Neural cell (in vitro differentiated cells): ENCODE measurements at regions not wholly inside any gene's neighbourhood (a gene's known extent, or its start where the extent isn't known, plus 50 kb on each side); places are given as distances from the start of the nearest gene placed in this dataset.

ENCODE experiments used
- H2AFZ ChIP-seq: fragments of 200-600, 300-800 bp; sonication (generic), shearing (Covaris generic); 2 replicates; pipeline ENCODE4 v1.6.0; 2014; ENCODE audit warnings: low read depth, mild to moderate bottlenecking, antibody characterized with exemption, low read length, moderate library complexity
- H3F3A ChIP-seq: fragments of 200-600 bp; shearing (Covaris generic); 2 replicates; pipeline ENCODE4 v1.6.1; 2016; ENCODE audit warnings: mild to moderate bottlenecking, moderate library complexity, mixed read lengths, antibody characterized with exemption, low read length; ENCODE audit not compliant: insufficient read depth, poor library complexity, severe bottlenecking
- H3K27ac ChIP-seq: fragments of 200-600, 300-800 bp; sonication (generic), shearing (Covaris generic); 2 replicates; pipeline ENCODE4 v1.5.1; 2014; ENCODE audit warnings: mild to moderate bottlenecking, low read length, moderate library complexity
- H3K27me3 ChIP-seq: fragments of 300-800, 200-600 bp; sonication (generic), shearing (Covaris generic); 2 replicates; pipeline ENCODE4 v1.6.0; 2014; ENCODE audit warnings: mild to moderate bottlenecking, low read depth, low read length, moderate library complexity; ENCODE audit not compliant: insufficient read depth
- H3K36me3 ChIP-seq: fragments of 300-800, 200-600 bp; sonication (generic), shearing (Covaris generic); 2 replicates; pipeline ENCODE4 v1.5.1; 2014; ENCODE audit warnings: mild to moderate bottlenecking, antibody characterized with exemption, low read length, moderate library complexity; ENCODE audit not compliant: insufficient read depth
- H3K4me2 ChIP-seq: fragments of 300-800, 200-600 bp; sonication (generic), shearing (Covaris generic); 2 replicates; pipeline ENCODE4 v1.6.0; 2014; ENCODE audit warnings: mild to moderate bottlenecking, low read length
- H3K4me3 ChIP-seq: fragments of 300-800, 200-600 bp; sonication (generic), shearing (Covaris generic); 2 replicates; pipeline ENCODE4 v1.5.1; 2014; ENCODE audit warnings: mild to moderate bottlenecking, low read length, moderate library complexity
- H3K79me2 ChIP-seq: fragments of 200-600 bp; shearing (Covaris generic); replicated peaks from 2 replicates; pipeline ENCODE4 v1.6.0; 2014; ENCODE audit warnings: mild to moderate bottlenecking, low read length, moderate library complexity; ENCODE audit not compliant: insufficient read depth
- H3K9ac ChIP-seq: fragments of 300-800, 200-600 bp; sonication (generic), shearing (Covaris generic); 2 replicates; pipeline ENCODE4 v1.6.1; 2016; ENCODE audit warnings: mild to moderate bottlenecking, low read length, mixed read lengths
- H3K9me2 ChIP-seq: fragments of 200-600 bp; shearing (Covaris generic); 2 replicates; pipeline ENCODE4 v1.6.1; 2016; ENCODE audit warnings: mild to moderate bottlenecking, low read length, mixed read lengths; ENCODE audit not compliant: insufficient read depth
- H3K9me3 ChIP-seq: fragments of 200-600, 300-800 bp; sonication (generic), shearing (Covaris generic); 2 replicates; pipeline ENCODE4 v1.6.1; 2016; ENCODE audit warnings: mild to moderate bottlenecking, mixed run types, low read length, moderate library complexity, mixed read lengths
- H4K20me1 ChIP-seq: fragments of 200-600 bp; shearing (Covaris generic); 2 replicates; pipeline ENCODE4 v1.6.1; 2016; ENCODE audit warnings: mild to moderate bottlenecking, mixed run types; ENCODE audit not compliant: insufficient read depth
- CTCF ChIP-seq: fragments of 450-650 bp; IDR thresholded peaks from 2 replicates; pipeline ENCODE4 v1.5.1; 2014; ENCODE audit warnings: antibody characterized with exemption, mild to moderate bottlenecking, moderate library complexity; ENCODE audit not compliant: poor library complexity, severe bottlenecking
- EP300 ChIP-seq: fragments of 450-650 bp; conservative IDR thresholded peaks from 2 replicates; pipeline ENCODE4 v1.6.1; 2014; ENCODE audit warnings: antibody characterized with exemption, mild to moderate bottlenecking, moderate library complexity; ENCODE audit not compliant: poor library complexity, severe bottlenecking
- EZH2 ChIP-seq: fragments of 200-600, 300-800 bp; shearing (Covaris generic), sonication (generic); IDR thresholded peaks from 2 replicates; pipeline ENCODE4 v1.6.1; 2014; ENCODE audit warnings: antibody characterized with exemption, low read length, borderline replicate concordance, mild to moderate bottlenecking; ENCODE audit not compliant: insufficient read depth, poor library complexity, severe bottlenecking
- MXI1 ChIP-seq: fragments of 450-650 bp; conservative IDR thresholded peaks from 2 replicates; pipeline ENCODE4 v1.6.1; 2014; ENCODE audit warnings: antibody characterized with exemption, mild to moderate bottlenecking; ENCODE audit not compliant: poor library complexity, severe bottlenecking
- POLR2AphosphoS5 ChIP-seq: IDR thresholded peaks from 2 replicates; pipeline ENCODE4 v1.6.1; 2012
- RAD21 ChIP-seq: fragments of 450-650 bp; conservative IDR thresholded peaks from 2 replicates; pipeline ENCODE4 v1.6.1; 2014; ENCODE audit warnings: antibody characterized with exemption, mild to moderate bottlenecking, moderate library complexity
- REST ChIP-seq: IDR thresholded peaks from 2 replicates; pipeline ENCODE4 v1.6.1; 2012; ENCODE audit warnings: borderline replicate concordance
- SMC3 ChIP-seq: fragments of 450-650 bp; conservative IDR thresholded peaks from 2 replicates; pipeline ENCODE4 v1.6.1; 2014; ENCODE audit warnings: antibody characterized with exemption, mild to moderate bottlenecking, moderate library complexity; ENCODE audit not compliant: poor library complexity
- TAF1 ChIP-seq: IDR thresholded peaks from 2 replicates; pipeline ENCODE4 v1.6.1; 2012; ENCODE audit warnings: low read depth

GRCh38 chr10:57300718-57301117 is 939.7 kb upstream of the ZWINT start:
- H3K4me2 ChIP-seq: no peak overlapping the region
- TF ChIP-seq POLR2AphosphoS5 (no peak), MXI1 (no peak), EP300 (no peak), CTCF (no peak), RAD21 (no peak), REST (no peak), TAF1 (no peak), EZH2 (no peak), SMC3 (no peak)

GRCh38 chr10:57294698-57295097 is 933.6 kb upstream of the ZWINT start:
- H3F3A ChIP-seq: no peaks in the 10 kb centered on the region
- no peak overlapping the region for H3K9ac ChIP-seq
- H3K27me3 ChIP-seq: no peaks in the 10 kb centered on the region
- H3K27ac ChIP-seq: no peak overlapping the region
- H3K9me2 ChIP-seq: no peaks in the 10 kb centered on the region
- no peak overlapping the region for H3K4me2 ChIP-seq
- no peaks in the 10 kb centered on the region for H3K79me2 ChIP-seq
- no peaks in the 10 kb centered on the region for H4K20me1 ChIP-seq
- no peak overlapping the region for H3K4me3 ChIP-seq
- no peak for TF ChIP-seq REST
- TF ChIP-seq MXI1: no peak
- TF ChIP-seq SMC3: no peak
- TF ChIP-seq RAD21: no peak
- TF ChIP-seq CTCF: no peak
- no peak for TF ChIP-seq EZH2
- TF ChIP-seq POLR2AphosphoS5: no peak
- no peak for TF ChIP-seq EP300
- TF ChIP-seq TAF1: no peak
- no peaks in the 10 kb centered on the region for H3K9me3 ChIP-seq
- no peaks in the 10 kb centered on the region for H3K36me3 ChIP-seq
- H2AFZ ChIP-seq: no peak overlapping the region

More at GRCh38 chr10:57300718-57301117, 939.7 kb upstream of the ZWINT start:
- Histone ChIP-seq H3K9ac (no peak overlapping the region), H3K4me3 (no peak overlapping the region), H3K27me3 (no peaks in the 10 kb centered on the region), H3K36me3 (no peaks in the 10 kb centered on the region), H3K9me3 (no peaks in the 10 kb centered on the region), H4K20me1 (no peaks in the 10 kb centered on the region), H3K27ac (no peak overlapping the region), H3F3A (no peaks in the 10 kb centered on the region), H2AFZ (no peak overlapping the region), H3K79me2 (no peaks in the 10 kb centered on the region), H3K9me2 (no peaks in the 10 kb centered on the region)
